GM06990 (cell line): ENCODE measurements at regions not wholly inside any gene's neighbourhood (a gene's known extent, or its start where the extent isn't known, plus 50 kb on each side); places are given as distances from the start of the nearest gene placed in this dataset.
A peak's percentile ranks its signal among the peaks of the same experiment; 100 is the strongest.
"Not testable (repeated sequence)": the region's sequence is repeated elsewhere in the genome, so short reads cannot be mapped to it uniquely, and the experiment has no call there.

Experiments used
- DNase-seq: peaks from one replicate; pipeline ENCODE4 v3.0.0-alpha.2; 2011; ENCODE audit not compliant: insufficient read length; ENCODE audit errors: extremely low read depth
- H3K27me3 ChIP-seq: replicated peaks from 2 replicates; pipeline ENCODE4 v1.6.0; 2011; ENCODE audit warnings: low read length; ENCODE audit not compliant: control insufficient read depth, insufficient read depth
- H3K36me3 ChIP-seq: 2 replicates; pipeline ENCODE4 v1.5.1; 2011; ENCODE audit warnings: low read length; ENCODE audit not compliant: control insufficient read depth, insufficient read depth
- H3K4me3 ChIP-seq: replicated peaks from 2 replicates; pipeline ENCODE4 v1.5.1; 2011; ENCODE audit warnings: low read depth, mild to moderate bottlenecking, control low read depth, low read length
- CTCF ChIP-seq: IDR thresholded peaks from 2 replicates; pipeline ENCODE4 v1.5.1; 2011; ENCODE audit warnings: low read length, control low read depth, mild to moderate bottlenecking, inconsistent platforms; ENCODE audit not compliant: insufficient read depth, poor library complexity, severe bottlenecking

- H3K36me3 ChIP-seq, H3K27me3 ChIP-seq, DNase-seq, H3K4me3 ChIP-seq: not testable (repeated sequence)
- peak; percentile 19 for TF ChIP-seq CTCF
These were observed 82.5 kb upstream of the GOLGA6L6 start for GRCh38 chr15:20624085-20624484.

- not testable (repeated sequence) for H3K4me3 ChIP-seq, H3K27me3 ChIP-seq, DNase-seq, H3K36me3 ChIP-seq
These were observed 80.5 kb upstream of the GOLGA6L6 start for GRCh38 chr15:20622117-20622516.

GRCh38 chr15:20614549-20614948 lies 72.9 kb upstream of the GOLGA6L6 start:
- DNase-seq, H3K4me3 ChIP-seq, H3K27me3 ChIP-seq, H3K36me3 ChIP-seq: not testable (repeated sequence)

GRCh38 chr15:20612796-20613195 lies 71.2 kb upstream of the GOLGA6L6 start:
- not testable (repeated sequence) for H3K4me3 ChIP-seq, H3K36me3 ChIP-seq, H3K27me3 ChIP-seq, DNase-seq

GRCh38 chr15:20612356-20612755 lies 70.8 kb upstream of the GOLGA6L6 start:
- H3K4me3 ChIP-seq, DNase-seq, H3K27me3 ChIP-seq, H3K36me3 ChIP-seq: not testable (repeated sequence)

- H3K27me3 ChIP-seq, H3K36me3 ChIP-seq, H3K4me3 ChIP-seq, DNase-seq: not testable (repeated sequence)
These were observed 70.2 kb upstream of the GOLGA6L6 start for GRCh38 chr15:20611667-20612290.

- H3K36me3 ChIP-seq, H3K4me3 ChIP-seq, DNase-seq, H3K27me3 ChIP-seq: not testable (repeated sequence)
These were observed 66.6 kb upstream of the GOLGA6L6 start for GRCh38 chr15:20608179-20608578.

GRCh38 chr15:20597245-20597644 lies 55.6 kb upstream of the GOLGA6L6 start:
- not testable (repeated sequence) for DNase-seq, H3K27me3 ChIP-seq, H3K36me3 ChIP-seq, H3K4me3 ChIP-seq

- not testable (repeated sequence) for H3K36me3 ChIP-seq, H3K27me3 ChIP-seq, H3K4me3 ChIP-seq, DNase-seq
These were observed 52.6 kb upstream of the GOLGA6L6 start for GRCh38 chr15:20594219-20594618.

GRCh38 chr15:20591936-20592335 lies 50.3 kb upstream of the GOLGA6L6 start:
- H3K4me3 ChIP-seq, DNase-seq, H3K27me3 ChIP-seq, H3K36me3 ChIP-seq: not testable (repeated sequence)
